ENCODE measurements at regions not wholly inside any gene's neighbourhood (a gene's known extent, or its start where the extent isn't known, plus 50 kb on each side); places are given as distances from the start of the nearest gene placed in this dataset.

- no peak for DNase-seq
These were observed 50.2 kb upstream of the MME start for GRCh38 chr3:155029941-155030340.

GRCh38 chr3:155026999-155027591, 53.0 kb upstream of the MME start:
- DNase-seq: no peak

GRCh38 chr3:155024006-155024638, 56.0 kb upstream of the MME start:
- DNase-seq: no peak

- no peak for DNase-seq
These were observed 57.2 kb upstream of the MME start for GRCh38 chr3:155022896-155023295.

- no peak for DNase-seq
These were observed 60.5 kb upstream of the MME start for GRCh38 chr3:155019575-155019974.

GRCh38 chr3:155018621-155019330, 61.3 kb upstream of the MME start:
- DNase-seq: no peak

GRCh38 chr3:155015776-155016436, 64.2 kb upstream of the MME start:
- no peak for DNase-seq

GRCh38 chr3:155014953-155015352, 65.2 kb upstream of the MME start:
- no peak for DNase-seq

- DNase-seq: no peak
These were observed 66.7 kb upstream of the MME start for GRCh38 chr3:155013427-155013826.

GRCh38 chr3:155012584-155012983, 67.5 kb upstream of the MME start:
- no peak for DNase-seq

GRCh38 chr3:155010416-155010815, 69.7 kb upstream of the MME start:
- DNase-seq: no peak

GRCh38 chr3:155009217-155009616, 70.9 kb upstream of the MME start:
- no peak for DNase-seq

- DNase-seq: no peak
These were observed 72.4 kb upstream of the MME start for GRCh38 chr3:155007729-155008128.

- DNase-seq: no peak
These were observed 78.7 kb upstream of the MME start for GRCh38 chr3:155001289-155002010.

- no peak for DNase-seq
These were observed 87.5 kb upstream of the MME start for GRCh38 chr3:154992655-154993054.

GRCh38 chr3:154990543-154990942, 89.6 kb upstream of the MME start:
- no peak for DNase-seq

GRCh38 chr3:154987846-154988245, 92.3 kb upstream of the MME start:
- no peak for DNase-seq

GRCh38 chr3:154981664-154982063, 98.5 kb upstream of the MME start:
- no peak for DNase-seq

- no peak for DNase-seq
These were observed 98.9 kb upstream of the MME start for GRCh38 chr3:154981201-154981600.

- DNase-seq: no peak
These were observed 100.8 kb upstream of the MME start for GRCh38 chr3:154979331-154979730.

GRCh38 chr3:154977666-154978065, 102.5 kb upstream of the MME start:
- DNase-seq: no peak

- DNase-seq: no peak
These were observed 103.8 kb upstream of the MME start for GRCh38 chr3:154976072-154976983.
